HG02885 (cell line): ENCODE measurements at regions not wholly inside any gene's neighbourhood (a gene's known extent, or its start where the extent isn't known, plus 50 kb on each side); places are given as distances from the start of the nearest gene placed in this dataset.
"Not testable (repeated sequence)": the region's sequence is repeated elsewhere in the genome, so short reads cannot be mapped to it uniquely, and the experiment has no call there.

Experiments
- ATAC-seq: cut with Tn5 transposase; IDR thresholded peaks from one replicate; pipeline ENCODE4 v1.9.1; 2021; ENCODE audit warnings: mild to moderate bottlenecking; ENCODE audit not compliant: unreplicated experiment, poor library complexity

DNA sequence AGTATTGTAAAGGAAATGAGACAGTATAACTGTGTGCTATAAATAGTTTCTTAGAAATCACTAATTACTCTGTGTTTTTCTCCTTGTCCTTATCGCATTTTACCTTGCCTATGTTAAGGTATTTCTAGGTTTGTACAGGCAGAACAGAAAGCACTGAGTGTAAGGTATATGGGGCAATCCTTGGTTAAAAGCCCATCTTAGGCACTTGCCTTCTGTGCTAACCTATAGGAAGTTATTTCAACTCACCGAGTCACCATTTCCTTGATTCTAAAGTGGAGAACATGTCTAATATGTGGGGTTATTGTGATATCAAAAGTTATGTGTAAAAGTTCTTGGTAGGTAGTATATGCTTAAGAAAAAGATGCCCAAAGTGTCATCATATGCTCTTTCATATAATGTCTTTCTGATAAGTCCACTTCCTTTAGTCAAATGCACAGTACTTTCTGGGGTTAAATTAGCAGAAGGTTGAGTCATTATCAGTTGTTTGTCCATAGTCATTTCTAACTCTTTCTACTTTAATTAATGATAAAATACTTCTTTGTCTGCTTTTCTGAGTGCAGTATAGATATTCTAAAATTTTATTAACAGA, 276.4 kb downstream of the UTRN start:
- ATAC-seq: no peak

DNA sequence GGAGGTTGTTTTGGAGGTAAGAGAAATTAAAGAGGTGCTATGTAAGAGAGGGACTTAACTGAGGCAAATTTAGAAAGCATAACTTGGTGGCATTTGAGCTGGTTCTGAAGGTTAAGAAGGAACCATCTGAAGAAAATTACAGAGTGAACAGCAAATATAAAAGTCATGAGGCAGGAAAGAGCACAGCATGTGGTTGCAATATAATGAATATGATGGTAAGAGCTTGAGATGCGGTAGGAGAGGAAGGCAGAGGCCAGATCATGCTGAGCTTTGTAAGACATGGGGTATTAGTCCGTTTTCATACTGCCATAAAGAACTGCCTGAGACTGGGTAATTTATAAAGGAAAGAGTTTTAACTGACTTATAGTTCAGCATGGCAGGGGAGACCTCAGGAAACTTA, 279.1 kb downstream of the UTRN start:
- no peak for ATAC-seq

DNA sequence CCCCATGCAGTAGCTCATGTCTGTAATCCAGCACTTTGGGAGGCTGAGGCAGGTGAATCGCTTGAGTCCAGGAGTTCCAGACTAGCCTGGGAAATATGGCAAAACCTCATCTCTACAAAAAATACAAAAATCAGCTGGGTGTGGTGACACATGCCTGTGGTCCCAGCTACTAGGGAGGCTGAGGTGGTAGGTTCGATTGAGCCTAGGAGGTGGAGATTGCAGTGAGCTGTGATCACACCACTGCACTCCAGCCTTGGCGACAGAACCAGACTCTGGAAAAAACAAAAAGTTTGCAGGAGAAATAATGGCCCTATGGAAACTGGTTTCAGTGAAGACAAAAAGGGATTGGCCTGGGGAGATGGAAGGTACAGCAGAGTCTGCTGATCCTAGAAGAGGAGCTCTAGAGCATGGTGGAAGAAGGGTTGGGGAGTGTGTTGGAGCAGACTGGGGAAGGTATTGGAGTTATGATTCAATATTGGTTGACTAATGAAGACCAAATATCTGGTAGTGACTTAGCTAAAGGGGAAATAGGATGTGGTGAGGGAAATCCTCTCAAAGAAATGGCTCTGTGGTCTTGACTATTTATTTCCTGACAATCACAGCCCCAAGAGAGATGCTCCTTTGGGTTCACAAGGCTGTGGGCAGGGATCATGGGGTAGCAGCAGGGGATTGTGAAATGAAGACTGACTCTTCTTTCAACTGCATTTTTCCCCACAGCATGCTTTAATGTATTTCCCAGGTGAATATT, 281.9 kb downstream of the UTRN start:
- ATAC-seq: no peak

DNA sequence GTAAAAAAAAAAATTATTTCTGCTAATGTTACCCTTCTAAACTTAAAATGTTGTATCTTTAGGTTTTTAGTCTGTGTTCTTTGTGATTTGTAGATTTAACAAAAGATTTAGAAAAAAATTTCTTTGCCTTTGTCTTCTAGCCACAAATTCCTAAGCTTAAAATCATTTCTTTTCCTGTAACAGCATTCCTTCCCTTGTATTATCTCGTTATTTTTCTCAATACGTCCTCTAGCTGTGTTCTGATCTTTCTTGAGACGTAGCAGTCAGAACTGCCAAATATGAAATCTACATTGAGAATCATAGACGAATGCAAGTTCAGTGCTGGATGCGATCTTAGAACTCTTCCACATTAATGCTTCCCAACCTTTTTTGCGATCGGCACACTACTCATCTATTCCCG, 283.1 kb downstream of the UTRN start:
- no peak for ATAC-seq

DNA sequence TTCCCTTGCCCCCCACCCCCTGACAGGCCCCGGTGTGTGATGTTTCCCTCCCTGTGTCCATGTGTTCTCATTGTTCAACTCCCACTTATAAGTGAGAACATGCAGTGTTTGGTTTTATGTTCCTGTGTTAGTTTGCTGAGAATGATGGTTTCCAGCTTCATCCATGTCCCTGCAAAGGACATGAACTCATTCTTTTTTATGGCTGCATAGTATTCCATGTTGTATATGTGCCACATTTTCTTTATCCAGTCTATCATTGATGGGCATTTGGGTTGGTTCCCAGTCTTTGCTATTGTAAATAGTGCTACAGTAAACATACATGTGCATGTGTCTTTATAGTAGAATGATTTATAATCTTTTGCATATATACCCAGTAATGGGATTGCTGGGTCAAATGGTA, 287.4 kb downstream of the UTRN start:
- not testable (repeated sequence) for ATAC-seq

DNA sequence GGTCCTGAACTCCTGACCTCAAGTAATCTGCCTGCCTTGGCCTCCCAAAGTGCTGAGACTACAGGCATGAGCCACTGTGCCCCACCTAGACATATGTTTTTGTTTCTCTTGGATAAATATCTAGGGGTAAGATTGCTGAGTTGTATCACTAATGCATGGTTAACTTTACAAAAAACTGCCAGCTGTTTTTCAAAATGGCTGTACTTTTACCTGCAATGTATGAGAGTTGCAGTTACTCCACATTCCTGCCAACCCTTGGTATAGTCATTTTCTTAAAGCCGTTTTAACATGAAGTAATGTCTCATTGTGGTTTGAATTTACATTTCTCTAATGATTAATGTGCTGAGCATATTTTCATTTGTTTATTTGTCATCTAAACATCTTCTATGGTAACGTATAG, 289.7 kb downstream of the UTRN start:
- ATAC-seq: no peak

DNA sequence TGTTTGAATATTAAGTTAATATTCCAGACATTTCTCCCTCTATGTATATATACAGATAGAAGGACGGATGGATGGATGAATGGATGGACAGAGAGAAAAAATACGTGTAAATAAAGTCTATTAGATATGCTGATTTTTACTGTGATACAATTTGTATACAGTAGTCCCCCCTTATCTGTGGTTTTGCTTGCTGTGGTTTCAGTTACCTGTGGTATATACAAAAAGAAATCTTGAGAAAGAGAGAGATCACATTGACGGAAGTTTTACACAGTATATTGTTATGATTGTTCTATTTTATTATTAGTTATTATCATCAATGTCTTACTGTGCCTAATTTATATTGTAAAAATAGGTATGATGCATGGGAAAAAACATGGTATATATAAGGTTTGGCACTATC, 290.2 kb downstream of the UTRN start:
- no peak for ATAC-seq

DNA sequence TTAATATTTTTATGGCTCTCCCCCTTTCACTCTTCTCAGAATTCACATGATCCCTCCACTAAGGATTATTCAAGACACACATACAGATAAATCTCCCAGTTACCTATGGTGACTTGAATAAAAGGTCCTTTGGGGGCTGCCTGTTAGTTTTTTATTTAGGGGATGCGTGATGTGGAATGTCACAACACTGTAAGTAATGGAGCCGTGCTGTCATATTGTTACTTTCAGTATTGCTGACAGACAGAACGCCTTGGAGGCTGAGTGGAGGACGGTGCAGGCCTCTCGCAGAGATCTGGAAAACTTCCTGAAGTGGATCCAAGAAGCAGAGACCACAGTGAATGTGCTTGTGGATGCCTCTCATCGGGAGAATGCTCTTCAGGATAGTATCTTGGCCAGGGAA, 291.7 kb downstream of the UTRN start:
- no peak for ATAC-seq

DNA sequence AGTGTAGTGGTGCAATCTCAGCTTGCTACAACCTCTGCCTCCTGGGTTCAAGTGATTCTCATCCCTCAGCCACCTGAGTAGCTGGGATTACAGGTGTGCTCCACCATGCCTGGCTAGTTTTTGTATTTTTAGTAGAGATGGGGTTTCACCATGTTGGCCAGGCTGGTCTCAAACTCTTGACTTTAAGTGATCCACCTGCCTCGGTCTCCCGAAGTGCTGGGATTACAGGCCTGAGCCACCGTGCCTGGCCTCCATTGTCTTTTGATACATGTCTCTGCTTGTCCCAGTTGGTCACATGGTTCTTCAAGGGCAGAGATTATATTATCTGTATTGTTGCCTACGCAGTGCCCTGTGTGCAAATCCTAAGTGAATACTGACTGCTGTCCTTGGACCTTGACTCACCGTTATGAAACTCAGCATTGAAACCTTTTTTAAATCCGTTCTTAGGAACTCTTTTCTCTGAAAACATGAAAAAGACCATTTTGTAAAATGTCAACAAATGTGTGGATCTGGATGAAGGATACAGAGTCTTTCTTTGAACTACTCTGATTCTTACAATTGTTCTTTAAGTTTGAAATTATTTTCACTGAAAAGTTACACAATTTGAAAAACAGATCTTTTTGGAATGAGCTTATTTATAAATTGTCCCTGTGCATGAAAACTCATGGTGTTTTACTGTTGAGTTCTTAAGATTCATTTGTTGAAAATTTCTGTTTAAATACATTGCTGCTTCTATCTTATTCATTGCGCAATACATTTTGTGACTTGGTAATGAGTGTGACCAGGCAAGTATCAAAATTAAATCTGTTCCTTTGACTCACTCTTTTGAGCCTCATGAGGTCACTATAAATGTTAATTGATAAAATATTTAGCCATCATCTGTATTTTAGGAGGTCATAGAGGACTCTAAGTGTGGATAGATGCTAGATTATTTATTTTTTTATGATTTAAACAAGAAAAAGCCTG, 293.5 kb downstream of the UTRN start:
- no peak for ATAC-seq

DNA sequence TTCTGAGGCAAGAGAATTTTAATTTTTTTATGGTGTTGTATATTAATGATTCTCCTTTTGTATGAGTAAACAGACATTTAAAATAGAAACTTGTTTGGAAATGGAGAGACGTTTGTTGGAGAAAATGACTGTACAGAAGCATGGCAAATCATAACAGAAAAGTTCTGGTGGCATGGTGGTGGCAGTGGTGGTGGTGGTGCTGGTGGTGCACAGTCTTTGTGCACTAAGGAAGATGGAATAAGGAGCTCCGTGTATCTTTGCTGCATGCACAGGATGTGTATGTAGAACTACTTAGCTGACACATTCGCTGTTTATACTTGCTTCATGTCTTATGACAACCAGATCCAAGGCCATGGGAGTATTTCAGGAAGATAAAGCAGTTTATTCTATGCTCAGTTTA, 294.9 kb downstream of the UTRN start:
- ATAC-seq: no peak

DNA sequence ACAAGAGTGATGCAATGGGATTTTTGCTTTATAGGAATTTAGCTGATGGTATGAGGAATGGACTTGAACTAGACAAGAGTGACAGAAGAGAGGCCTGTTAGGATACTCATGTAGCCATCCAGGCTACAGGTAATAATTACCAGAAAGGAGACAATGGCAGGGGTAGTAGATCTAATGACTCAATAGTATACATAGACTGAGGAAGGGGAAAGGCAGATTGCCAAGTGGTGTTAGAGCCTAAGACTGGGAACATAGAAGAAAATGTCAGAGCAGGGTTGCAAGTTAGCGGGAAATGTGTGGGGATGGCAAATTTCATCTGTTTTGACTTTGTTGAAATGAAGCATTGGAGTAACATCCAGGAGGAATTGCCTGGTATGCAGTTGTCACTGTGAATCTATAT, 295.6 kb downstream of the UTRN start:
- no peak for ATAC-seq

DNA sequence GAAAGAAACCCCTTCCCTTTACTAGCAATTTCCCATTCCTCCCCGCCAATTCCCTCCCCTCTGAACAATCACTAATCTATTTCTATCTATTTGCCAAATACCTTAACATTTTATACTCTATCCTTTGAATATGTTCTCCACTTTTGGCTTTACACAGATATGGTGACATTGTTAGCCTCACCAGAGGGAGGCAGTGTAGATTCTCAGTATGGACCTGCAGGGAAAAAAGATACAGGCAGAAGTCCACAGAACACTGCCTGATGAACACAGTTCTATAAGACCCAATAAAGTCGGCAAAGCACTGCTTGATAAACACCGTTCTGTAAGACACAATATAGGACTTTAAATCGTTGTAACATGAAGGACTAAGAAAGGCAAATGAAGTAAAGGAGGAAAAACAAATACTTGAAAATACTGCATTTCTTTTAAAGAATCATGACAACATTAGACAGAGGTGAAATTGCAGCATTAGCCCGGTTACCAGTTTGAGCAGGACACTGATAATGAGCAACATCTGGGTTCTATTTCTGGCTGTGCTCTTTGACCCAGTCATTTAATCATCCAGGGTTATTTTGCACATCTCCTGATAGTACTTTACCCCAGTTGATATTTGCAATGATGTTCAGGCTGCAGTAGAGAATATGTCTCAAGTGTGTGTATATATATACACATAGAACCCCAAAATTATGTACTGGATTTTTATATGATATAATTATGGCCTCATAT, 296.8 kb downstream of the UTRN start:
- ATAC-seq: peak; percentile 27

DNA sequence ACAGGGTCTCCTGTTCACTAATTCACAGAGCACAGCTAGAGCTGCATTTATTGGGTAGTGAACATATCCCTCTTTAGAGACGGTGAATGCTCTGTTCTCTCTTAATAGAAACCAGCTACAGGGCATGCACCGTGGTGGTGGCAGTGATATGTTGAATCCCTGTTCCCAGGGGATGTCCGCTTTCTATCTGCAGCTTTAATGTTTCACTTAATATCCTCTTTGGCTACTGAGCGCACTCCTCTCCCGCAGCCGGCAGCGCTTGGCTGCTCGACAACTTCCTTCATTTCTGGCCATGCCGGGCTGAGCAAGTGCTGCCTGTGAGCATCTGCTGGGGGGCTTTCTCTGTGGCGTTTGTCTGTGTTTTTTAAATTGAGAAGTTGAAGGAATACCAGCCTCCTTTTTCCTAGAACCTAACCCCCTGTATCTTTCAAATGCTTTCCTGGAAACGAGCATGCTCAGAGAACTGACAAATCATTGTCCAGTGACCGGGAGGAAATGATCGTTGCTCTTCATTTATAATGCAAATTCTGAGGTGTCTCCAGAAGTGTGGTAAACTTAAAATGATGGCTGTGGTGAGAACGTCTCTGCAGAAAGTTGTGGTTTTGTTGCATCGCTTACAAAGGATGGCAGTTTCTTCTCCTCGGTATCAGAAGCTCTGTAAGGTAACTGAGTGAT, 297.9 kb downstream of the UTRN start:
- ATAC-seq: peak; percentile 95

DNA sequence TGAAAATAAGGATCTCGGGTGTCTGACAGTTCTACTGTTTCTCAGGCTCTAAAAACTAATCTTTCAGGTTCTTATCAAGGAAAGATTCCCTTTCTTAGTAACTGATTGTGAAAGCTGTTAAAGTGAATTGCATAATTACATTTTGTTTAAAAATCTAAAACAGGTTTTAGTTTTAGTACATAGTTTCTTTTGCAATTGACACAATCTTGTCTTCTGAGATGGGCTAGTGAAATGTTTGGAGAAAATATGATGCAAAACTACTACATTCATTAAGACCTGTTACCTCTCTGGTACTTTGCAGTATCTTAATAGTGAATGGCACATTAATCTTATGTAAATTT, 298.4 kb downstream of the UTRN start:
- peak; percentile 8 for ATAC-seq

DNA sequence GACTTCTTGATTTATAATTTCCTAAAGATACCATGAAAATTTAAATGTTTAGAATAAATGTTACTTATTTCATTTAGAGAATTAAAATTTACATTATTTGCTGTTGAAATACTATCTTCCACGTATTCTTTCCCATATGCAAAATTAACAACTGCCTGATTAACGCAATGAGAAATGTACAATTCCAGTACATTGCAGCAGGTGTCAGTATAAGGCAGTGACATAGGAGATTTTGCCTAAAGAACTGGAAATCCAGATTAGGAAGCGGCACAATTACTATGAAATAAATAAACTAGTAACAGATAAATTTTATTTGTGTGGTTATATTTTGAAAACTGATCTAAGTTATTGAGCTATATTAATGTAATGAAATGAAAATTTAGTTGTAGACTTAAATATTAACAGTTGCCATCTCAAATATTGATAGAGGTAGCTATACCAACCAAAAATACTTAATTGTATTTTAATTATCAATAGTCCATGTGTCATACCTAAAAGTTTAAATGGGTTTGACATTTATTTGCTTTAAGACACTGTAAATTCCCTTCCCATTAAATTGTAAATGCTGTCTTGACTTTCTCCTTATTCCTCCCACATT, 300.2 kb downstream of the UTRN start:
- no peak for ATAC-seq

DNA sequence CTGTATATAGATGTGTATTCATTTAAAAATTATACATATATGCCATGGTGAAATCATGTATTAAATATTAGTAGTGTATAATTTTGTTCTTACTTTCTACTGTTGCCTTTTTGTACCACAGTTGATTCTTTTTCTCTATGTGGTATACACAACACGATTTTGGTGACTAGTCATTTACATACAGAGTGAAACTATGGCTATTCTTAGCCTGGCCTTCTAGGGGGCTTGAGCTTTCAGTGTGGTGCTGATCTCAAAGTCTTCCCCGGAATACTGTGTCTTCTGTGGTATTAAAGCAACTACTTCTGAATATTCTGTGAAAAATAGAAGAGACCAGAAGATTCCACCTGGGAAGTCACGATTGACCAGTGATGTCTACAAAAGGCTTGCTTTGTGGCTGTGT, 301.9 kb downstream of the UTRN start:
- no peak for ATAC-seq

DNA sequence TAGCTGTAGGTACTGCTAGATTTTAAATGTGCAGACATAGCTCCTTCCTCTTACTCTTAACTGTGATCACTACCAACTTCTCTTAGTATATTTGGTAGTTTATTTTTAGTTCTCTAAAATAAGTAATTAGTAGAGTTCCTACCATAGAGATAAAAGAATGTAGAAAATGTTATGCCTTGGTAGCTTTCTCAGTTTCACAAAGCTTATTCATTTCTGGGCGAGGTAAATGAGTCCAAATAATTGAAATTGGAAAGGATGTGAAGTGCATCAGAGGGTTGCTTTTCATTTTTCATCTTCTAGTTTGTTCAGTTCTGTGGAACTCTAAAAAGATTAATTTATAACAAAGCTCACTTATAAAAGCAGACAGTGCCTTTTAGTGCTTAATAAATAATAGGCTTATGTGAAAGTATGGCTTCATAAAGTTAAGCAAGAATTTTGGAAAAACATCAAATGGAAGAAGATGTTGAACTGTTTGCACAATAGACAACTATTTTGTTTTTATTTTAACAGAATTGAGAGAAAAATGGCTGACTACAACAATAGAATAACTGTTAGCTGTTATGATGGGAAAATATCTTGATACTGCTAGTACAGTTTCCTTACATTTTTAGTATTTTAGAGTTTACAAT, 303.7 kb downstream of the UTRN start:
- ATAC-seq: peak; percentile 83

DNA sequence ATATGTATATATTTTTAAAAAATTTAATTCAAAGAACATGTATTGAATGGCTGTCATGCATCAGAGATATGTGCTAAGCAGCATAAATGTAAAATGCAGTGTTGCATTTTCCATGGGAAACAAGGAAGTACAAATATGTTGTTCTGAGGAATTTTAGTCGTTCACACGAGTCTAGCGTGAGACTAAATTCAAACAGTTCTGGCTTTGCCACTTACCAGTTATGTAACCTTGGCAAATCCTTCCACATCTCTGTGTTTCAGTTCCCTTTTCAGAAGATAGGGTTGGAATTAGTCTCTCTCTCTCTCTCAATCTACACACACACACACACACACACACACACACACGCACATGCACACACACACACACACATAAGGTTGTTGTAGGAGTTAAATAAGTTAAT, 305.4 kb downstream of the UTRN start:
- no peak for ATAC-seq

DNA sequence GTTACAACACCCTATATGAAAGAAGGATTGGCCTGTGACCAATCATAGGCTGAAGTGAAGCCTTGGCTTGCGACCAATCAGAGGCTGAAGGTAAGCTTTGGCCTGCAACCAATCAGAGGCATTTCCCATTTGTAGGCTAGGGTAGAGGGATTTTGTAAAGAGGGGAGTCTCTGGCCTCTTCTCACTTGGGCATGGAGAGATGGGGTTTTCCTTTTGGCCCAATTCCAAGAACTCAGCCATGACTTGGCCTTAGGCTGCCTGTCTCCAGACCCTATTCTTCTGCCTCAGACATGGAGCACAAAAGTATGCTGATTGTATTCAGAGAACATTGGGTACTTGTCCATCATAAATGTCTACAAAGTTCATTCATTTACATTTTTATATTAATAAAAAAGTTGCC, 308.3 kb downstream of the UTRN start:
- no peak for ATAC-seq
